ENCODE measurements at regions not wholly inside any gene's neighbourhood (a gene's known extent, or its start where the extent isn't known, plus 50 kb on each side); places are given as distances from the start of the nearest gene placed in this dataset.

- Histone ChIP-seq H3K4me1 (no peaks in the 10 kb centered on the region), H3K36me3 (no peaks in the 10 kb centered on the region), H3K4me3 (no peak overlapping the region), H3K27me3 (no peaks in the 10 kb centered on the region), H3K27ac (no peak overlapping the region), H3K9me3 (no peaks in the 10 kb centered on the region)
- in situ Hi-C loops (cut with MboI; ENCODE audit: low sequenced_read_pairs in 4 of 4): no loop called here
- ATAC-seq (no peak), DNase-seq (no peak)
- no peak for TF ChIP-seq POLR2A (IDR thresholded peaks at IDR 0.05)
- TF ChIP-seq CTCF (IDR thresholded peaks at IDR 0.05 in 4 of 5, conservative IDR thresholded peaks at IDR 0.05 in 1 of 5): no peak
- intact Hi-C loops (cut with DNase I; ENCODE audit: low total_unique reads): no loop called here
Measured at GRCh38 chr3:28134198-28134597, 107.2 kb upstream of the CMC1 start.

DNA sequence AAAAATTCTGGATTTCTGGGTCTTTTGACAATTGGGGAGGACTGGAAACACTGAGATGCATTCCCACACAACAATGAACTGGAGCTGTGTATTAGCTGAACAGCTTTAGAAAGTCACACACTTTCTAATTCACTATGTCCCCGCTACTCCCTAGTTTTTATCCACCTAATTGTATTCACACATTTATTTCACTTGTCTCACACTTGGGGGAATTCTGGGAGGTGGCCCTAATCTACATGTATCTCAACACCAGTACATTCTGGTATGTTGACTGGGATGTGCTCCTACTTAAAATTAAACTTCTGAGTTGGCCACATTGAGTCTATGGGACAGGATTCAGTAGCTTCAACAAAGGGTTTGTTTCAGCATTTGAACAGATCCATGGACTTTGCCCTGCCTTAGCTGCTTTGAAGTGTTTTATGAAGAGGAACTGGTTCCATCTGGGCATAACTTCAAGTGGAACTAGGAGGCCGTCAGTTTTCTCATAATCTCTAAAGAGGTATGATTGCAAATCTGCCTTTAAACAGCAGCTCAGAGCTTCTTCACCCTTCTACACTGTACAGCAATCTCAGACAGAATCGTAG lies 106.5 kb upstream of the CMC1 start:
- no peaks in the 10 kb centered on the region for H3K9me3 ChIP-seq
- in situ Hi-C loops (cut with MboI; ENCODE audit: low sequenced_read_pairs in 4 of 4): no loop called here
- no peaks in the 10 kb centered on the region for H3K36me3 ChIP-seq
- ATAC-seq (no peak), DNase-seq (no peak)
- no peak overlapping the region for H3K4me3 ChIP-seq
- no peaks in the 10 kb centered on the region for H3K27me3 ChIP-seq
- intact Hi-C loops (cut with DNase I; ENCODE audit: low total_unique reads): no loop called here
- peaks cover 0 to 3% of the 10 kb centered on the region in 2 donors for H3K4me1 ChIP-seq
- H3K27ac ChIP-seq: no peak overlapping the region
- TF ChIP-seq CTCF (IDR thresholded peaks at IDR 0.05 in 4 of 5, conservative IDR thresholded peaks at IDR 0.05 in 1 of 5) (no peak), POLR2A (IDR thresholded peaks at IDR 0.05) (no peak)

DNA sequence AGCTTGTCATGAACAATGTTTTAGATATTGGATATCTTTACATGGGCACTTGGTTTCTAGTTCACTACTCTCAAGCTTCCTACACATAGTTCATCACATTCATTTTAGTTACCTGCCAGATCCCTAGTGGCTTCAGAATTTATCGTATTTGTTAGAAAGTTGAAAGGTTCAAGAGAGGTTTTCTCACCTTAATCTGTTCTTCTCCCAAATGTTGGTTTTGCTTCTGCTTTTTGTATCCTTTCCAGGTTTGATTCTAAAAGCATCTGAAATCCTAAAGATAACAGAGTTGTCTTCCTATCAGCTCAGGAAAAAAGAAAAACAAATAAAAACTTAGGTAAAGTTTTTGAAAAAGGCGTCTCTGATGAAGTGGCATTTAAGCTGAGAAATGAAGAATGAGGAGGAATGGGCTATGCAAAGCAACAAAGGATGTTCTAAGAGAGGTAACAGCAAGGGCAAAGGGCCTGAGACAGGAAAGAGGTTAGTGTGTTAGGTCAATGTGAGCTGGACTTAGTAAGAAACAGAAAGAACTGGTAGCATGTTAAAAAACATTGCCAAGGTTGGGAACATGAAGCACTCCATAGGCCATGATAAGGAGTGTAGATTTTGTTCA lies 104.7 kb upstream of the CMC1 start:
- Histone ChIP-seq H3K9me3 (no peaks in the 10 kb centered on the region), H3K27me3 (no peaks in the 10 kb centered on the region), H3K4me3 (no peak overlapping the region), H3K4me1 (peaks cover 0 to 4% of the 10 kb centered on the region in 2 donors), H3K27ac (no peak overlapping the region), H3K36me3 (no peaks in the 10 kb centered on the region)
- TF ChIP-seq POLR2A (IDR thresholded peaks at IDR 0.05) (no peak), CTCF (IDR thresholded peaks at IDR 0.05 in 4 of 5, conservative IDR thresholded peaks at IDR 0.05 in 1 of 5) (no peak)
- in situ Hi-C loops (cut with MboI; ENCODE audit: low sequenced_read_pairs in 4 of 4) (no loop called here), intact Hi-C loops (cut with DNase I; ENCODE audit: low total_unique reads) (no loop called here)
- DNase-seq: no peak
- no peak for ATAC-seq

- TF ChIP-seq CTCF (IDR thresholded peaks at IDR 0.05 in 4 of 5, conservative IDR thresholded peaks at IDR 0.05 in 1 of 5): no peak
- no peak for TF ChIP-seq POLR2A (IDR thresholded peaks at IDR 0.05)
- no peak for DNase-seq
- Histone ChIP-seq H3K4me3 (no peak overlapping the region), H3K4me1 (peaks cover 0 to 4% of the 10 kb centered on the region in 2 donors), H3K9me3 (no peaks in the 10 kb centered on the region), H3K36me3 (no peaks in the 10 kb centered on the region), H3K27me3 (no peaks in the 10 kb centered on the region), H3K27ac (no peak overlapping the region)
- in situ Hi-C loops (cut with MboI; ENCODE audit: low sequenced_read_pairs in 4 of 4) (no loop called here), intact Hi-C loops (cut with DNase I; ENCODE audit: low total_unique reads) (no loop called here)
- ATAC-seq: no peak
Measured at GRCh38 chr3:28138043-28138610, 103.3 kb upstream of the CMC1 start.

Data from gastrocnemius medialis (tissue), 4 donors.